Smooth muscle cell (in vitro differentiated cells): ENCODE measurements at regions not wholly inside any gene's neighbourhood (a gene's known extent, or its start where the extent isn't known, plus 50 kb on each side); places are given as distances from the start of the nearest gene placed in this dataset.

ENCODE experiments used
- DNase-seq: peaks from one replicate; lab custom pipeline; 2025; ENCODE audit not compliant: unreplicated experiment; lab: John Stamatoyannopoulos, UW
- H2AFZ ChIP-seq: fragments of 200-600 bp; sonication (generic); 2 replicates; pipeline ENCODE4 v1.6.0; 2016; ENCODE audit warnings: antibody characterized with exemption, low read depth, mild to moderate bottlenecking
- H3F3A ChIP-seq: fragments of 200-600 bp; sonication (generic); 2 replicates; pipeline ENCODE4 v1.6.0; 2017; ENCODE audit warnings: antibody characterized with exemption, low read depth
- H3K27ac ChIP-seq: fragments of 200-600 bp; sonication (generic); 2 replicates; pipeline ENCODE4 v1.5.1; 2016; ENCODE audit warnings: low read depth, mild to moderate bottlenecking
- H3K27me3 ChIP-seq: fragments of 200-600 bp; sonication (generic); 2 replicates; pipeline ENCODE4 v1.6.1; 2016; ENCODE audit warnings: low read depth, mild to moderate bottlenecking
- H3K36me3 ChIP-seq: fragments of 200-600 bp; sonication (generic); 2 replicates; pipeline ENCODE4 v1.5.1; 2016; ENCODE audit warnings: low read depth
- H3K4me1 ChIP-seq: fragments of 200-600 bp; sonication (generic); 2 replicates; pipeline ENCODE4 v1.5.1; 2016; ENCODE audit warnings: low read depth
- H3K4me2 ChIP-seq: fragments of 200-600 bp; sonication (generic); 2 replicates; pipeline ENCODE4 v1.6.0; 2016; ENCODE audit warnings: mild to moderate bottlenecking
- H3K4me3 ChIP-seq: fragments of 200-600 bp; sonication (generic); 2 replicates; pipeline ENCODE4 v1.5.1; 2016; ENCODE audit warnings: mild to moderate bottlenecking
- H3K79me2 ChIP-seq: fragments of 200-600 bp; sonication (generic); 2 replicates; pipeline ENCODE4 v1.6.0; 2016; ENCODE audit warnings: low read depth, mild to moderate bottlenecking
- H3K9ac ChIP-seq: fragments of 200-600 bp; sonication (generic); 2 replicates; pipeline ENCODE4 v1.6.0; 2016; ENCODE audit warnings: low read depth
- H3K9me3 ChIP-seq: fragments of 200-600 bp; sonication (generic); replicated peaks from 2 replicates; pipeline ENCODE4 v1.5.1; 2016; ENCODE audit warnings: low read depth
- H4K20me1 ChIP-seq: fragments of 200-600 bp; sonication (generic); 2 replicates; pipeline ENCODE4 v1.6.0; 2016; ENCODE audit warnings: low read depth
- WGBS: methylation state at CpG from one replicate; pipeline ENCODE4 v1.1.7; 2016; ENCODE audit warnings: low lambda C conversion rate; 5-methylcytosine and 5-hydroxymethylcytosine counted together
- TF ChIP-seq, protein P1 (sequence below): fragments of 200-600 bp; sonication (generic); IDR thresholded peaks from 2 replicates; pipeline ENCODE4 v1.5.1; 2017; ENCODE audit warnings: borderline replicate concordance, mild to moderate bottlenecking, antibody characterized with exemption; ENCODE audit not compliant: insufficient read depth, poor library complexity, severe bottlenecking

DNA sequence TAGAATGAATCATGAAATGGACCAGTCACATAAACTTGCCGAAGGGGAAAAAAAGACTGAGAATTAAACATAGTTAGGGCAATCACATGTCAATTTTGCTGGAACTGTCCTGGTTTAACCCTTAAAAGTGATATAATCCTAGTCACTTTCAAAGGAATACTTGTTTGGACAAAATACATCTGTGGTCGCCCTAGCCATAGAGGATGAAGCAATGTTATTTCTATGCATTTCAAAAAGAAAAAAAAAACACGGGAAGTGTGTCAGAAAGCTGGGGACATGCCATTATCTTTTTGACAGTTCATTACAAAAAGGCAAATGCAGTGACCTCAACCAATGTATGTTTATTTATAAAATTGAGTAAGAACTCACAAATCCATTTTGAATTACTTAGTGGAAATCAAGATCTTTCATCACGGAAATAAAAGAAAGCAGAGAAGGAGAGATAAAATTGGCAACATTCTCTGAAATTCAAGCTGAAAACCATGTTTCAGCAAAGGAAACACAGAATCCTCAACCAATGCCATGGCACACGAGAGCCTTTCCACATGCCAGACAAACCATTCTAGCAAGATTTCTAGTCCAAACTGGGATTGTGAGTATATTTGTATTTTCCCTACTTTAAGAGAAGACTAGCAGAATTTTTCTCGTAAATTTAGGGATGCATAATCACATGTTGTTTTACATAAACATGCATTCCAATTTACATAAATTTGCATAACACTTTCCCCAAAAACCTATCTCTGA is 854.3 kb upstream of the ACVR2A start:
- H3K27me3 ChIP-seq: no peaks in the 10 kb centered on the region
- 75% methylated on average over 6 of the region's 6 CpGs for WGBS
- H3K4me2 ChIP-seq: peak overlapping the region; percentile 20
- H4K20me1 ChIP-seq: no peaks in the 10 kb centered on the region
- H3K4me1 ChIP-seq: peaks cover 4% of the 10 kb centered on the region
- H3K27ac ChIP-seq: peak overlapping the region; percentile 10
- no peaks in the 10 kb centered on the region for H3K36me3 ChIP-seq
- DNase-seq: no peak
- H3K9ac ChIP-seq: no peak overlapping the region
- no peak overlapping the region for H2AFZ ChIP-seq
- no peaks in the 10 kb centered on the region for H3K79me2 ChIP-seq
- no peak overlapping the region for H3K4me3 ChIP-seq
- no peaks in the 10 kb centered on the region for H3F3A ChIP-seq
- TF ChIP-seq, protein P1, sequence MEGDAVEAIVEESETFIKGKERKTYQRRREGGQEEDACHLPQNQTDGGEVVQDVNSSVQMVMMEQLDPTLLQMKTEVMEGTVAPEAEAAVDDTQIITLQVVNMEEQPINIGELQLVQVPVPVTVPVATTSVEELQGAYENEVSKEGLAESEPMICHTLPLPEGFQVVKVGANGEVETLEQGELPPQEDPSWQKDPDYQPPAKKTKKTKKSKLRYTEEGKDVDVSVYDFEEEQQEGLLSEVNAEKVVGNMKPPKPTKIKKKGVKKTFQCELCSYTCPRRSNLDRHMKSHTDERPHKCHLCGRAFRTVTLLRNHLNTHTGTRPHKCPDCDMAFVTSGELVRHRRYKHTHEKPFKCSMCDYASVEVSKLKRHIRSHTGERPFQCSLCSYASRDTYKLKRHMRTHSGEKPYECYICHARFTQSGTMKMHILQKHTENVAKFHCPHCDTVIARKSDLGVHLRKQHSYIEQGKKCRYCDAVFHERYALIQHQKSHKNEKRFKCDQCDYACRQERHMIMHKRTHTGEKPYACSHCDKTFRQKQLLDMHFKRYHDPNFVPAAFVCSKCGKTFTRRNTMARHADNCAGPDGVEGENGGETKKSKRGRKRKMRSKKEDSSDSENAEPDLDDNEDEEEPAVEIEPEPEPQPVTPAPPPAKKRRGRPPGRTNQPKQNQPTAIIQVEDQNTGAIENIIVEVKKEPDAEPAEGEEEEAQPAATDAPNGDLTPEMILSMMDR: no peak
- H3K9me3 ChIP-seq: no peaks in the 10 kb centered on the region

DNA sequence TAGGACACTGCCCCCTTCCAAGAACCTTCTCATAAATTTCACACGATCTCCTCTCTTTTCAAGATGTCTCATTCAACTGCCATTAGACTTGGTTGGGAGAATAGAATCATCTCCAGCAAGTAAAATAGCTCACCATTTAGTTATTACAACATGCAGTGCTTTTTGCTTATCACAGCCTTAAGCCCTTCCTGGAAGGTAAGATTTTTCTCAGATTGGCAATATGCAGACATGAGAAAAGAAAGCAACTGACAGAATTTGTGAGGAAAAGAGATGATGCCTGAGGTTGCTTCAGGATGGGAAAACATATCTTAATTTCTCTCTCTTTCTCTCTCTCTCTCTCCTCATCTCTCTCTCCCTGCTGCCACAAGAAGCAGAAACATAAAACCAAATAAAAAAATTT is 855.1 kb upstream of the ACVR2A start:
- H3K27ac ChIP-seq: peak overlapping the region; percentile 10
- peak overlapping the region; percentile 46 for H2AFZ ChIP-seq
- WGBS: 90% methylated on average over 1 of the region's 1 CpG
- H3K27me3 ChIP-seq: no peaks in the 10 kb centered on the region
- DNase-seq: no peak
- H3F3A ChIP-seq: no peaks in the 10 kb centered on the region
- H4K20me1 ChIP-seq: no peaks in the 10 kb centered on the region
- no peak overlapping the region for H3K9ac ChIP-seq
- H3K9me3 ChIP-seq: no peaks in the 10 kb centered on the region
- H3K79me2 ChIP-seq: no peaks in the 10 kb centered on the region
- H3K4me1 ChIP-seq: peaks cover 6% of the 10 kb centered on the region
- no peaks in the 10 kb centered on the region for H3K36me3 ChIP-seq
- no peak overlapping the region for H3K4me3 ChIP-seq
- TF ChIP-seq, protein P1: no peak
- no peak overlapping the region for H3K4me2 ChIP-seq

DNA sequence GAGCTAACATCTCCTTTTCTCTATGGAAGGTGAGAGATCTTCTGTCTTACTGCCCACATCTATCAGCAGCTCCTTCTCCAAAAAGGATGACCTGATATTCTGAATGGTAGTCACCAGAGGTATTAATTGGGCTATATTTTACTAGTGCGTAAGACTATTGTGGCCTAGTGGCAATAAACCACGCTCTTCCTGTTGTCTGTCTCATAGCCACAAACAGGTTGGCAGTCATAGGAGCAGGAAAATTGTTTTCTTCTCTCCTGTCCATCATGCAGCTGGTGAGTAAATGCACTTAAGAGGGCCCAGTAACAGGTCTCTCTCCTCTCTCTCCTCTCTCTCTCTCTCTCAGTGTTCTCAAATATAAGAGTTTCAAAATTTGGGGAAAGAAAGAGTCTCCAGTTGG is 856.8 kb upstream of the ACVR2A start:
- DNase-seq: no peak
- WGBS: 94% methylated on average over 2 of the region's 2 CpGs
- no peaks in the 10 kb centered on the region for H3K36me3 ChIP-seq
- TF ChIP-seq, protein P1: no peak
- H3K4me3 ChIP-seq: no peak overlapping the region
- H3K79me2 ChIP-seq: no peaks in the 10 kb centered on the region
- H3K9me3 ChIP-seq: no peaks in the 10 kb centered on the region
- peaks cover 2% of the 10 kb centered on the region for H3F3A ChIP-seq
- H4K20me1 ChIP-seq: no peaks in the 10 kb centered on the region
- no peak overlapping the region for H2AFZ ChIP-seq
- H3K4me2 ChIP-seq: no peak overlapping the region
- H3K4me1 ChIP-seq: peaks cover 8% of the 10 kb centered on the region
- no peak overlapping the region for H3K9ac ChIP-seq
- no peaks in the 10 kb centered on the region for H3K27me3 ChIP-seq
- H3K27ac ChIP-seq: no peak overlapping the region

DNA sequence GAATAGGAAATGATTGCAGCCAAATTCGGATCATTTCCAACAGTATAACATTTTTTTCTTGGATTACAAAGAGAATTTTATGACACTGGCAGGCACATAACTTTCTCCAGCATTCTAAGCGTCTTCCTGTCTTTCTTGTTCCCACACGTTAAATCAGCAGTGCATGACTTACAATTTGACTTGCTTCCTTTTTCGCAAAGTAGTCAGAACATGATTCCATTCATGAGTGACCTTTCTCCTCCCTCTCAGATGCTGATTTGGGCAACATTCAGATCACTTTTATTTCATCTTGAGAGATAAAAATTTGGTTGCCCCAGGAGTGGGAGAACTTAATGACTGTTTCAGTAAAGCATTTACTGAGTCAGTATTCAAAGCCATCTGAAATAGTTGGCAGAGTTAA is 858.7 kb upstream of the ACVR2A start:
- Histone ChIP-seq H4K20me1 (no peaks in the 10 kb centered on the region), H3K27ac (no peak overlapping the region), H3K9me3 (no peaks in the 10 kb centered on the region), H3F3A (peaks cover 7% of the 10 kb centered on the region), H3K79me2 (no peaks in the 10 kb centered on the region), H3K36me3 (no peaks in the 10 kb centered on the region), H3K4me2 (peak overlapping the region; percentile 44), H3K4me1 (peaks cover 8% of the 10 kb centered on the region), H2AFZ (peak overlapping the region; percentile 68), H3K4me3 (no peak overlapping the region), H3K27me3 (no peaks in the 10 kb centered on the region), H3K9ac (no peak overlapping the region)
- TF ChIP-seq, protein P1: no peak
- WGBS: 57% methylated on average over 4 of the region's 4 CpGs
- no peak for DNase-seq
